Endodermal cell (in vitro differentiated cells): ENCODE measurements at regions not wholly inside any gene's neighbourhood (a gene's known extent, or its start where the extent isn't known, plus 50 kb on each side); places are given as distances from the start of the nearest gene placed in this dataset.
"Not testable (repeated sequence)": the region's sequence is repeated elsewhere in the genome, so short reads cannot be mapped to it uniquely, and the experiment has no call there.

Source experiments
- DNase-seq: peaks from one replicate; pipeline ENCODE4 v3.0.0-alpha.2; 2017
- H3K27ac ChIP-seq: 2 replicates; pipeline ENCODE4 v1.5.1; 2013; ENCODE audit warnings: mild to moderate bottlenecking, low read depth, low read length, moderate library complexity
- H3K27me3 ChIP-seq: 2 replicates; pipeline ENCODE4 v1.6.1; 2013; ENCODE audit warnings: mild to moderate bottlenecking, low read length, moderate library complexity; ENCODE audit not compliant: insufficient read depth, control insufficient read depth, poor library complexity, severe bottlenecking
- H3K36me3 ChIP-seq: 2 replicates; pipeline ENCODE4 v1.7.0; 2013; ENCODE audit warnings: mild to moderate bottlenecking, low read length, moderate library complexity; ENCODE audit not compliant: control insufficient read depth, insufficient read depth
- H3K4me1 ChIP-seq: one replicate; pipeline ENCODE4 v1.7.0; 2013; ENCODE audit warnings: low read length; ENCODE audit not compliant: control insufficient read depth, insufficient read depth
- H3K4me3 ChIP-seq: 2 replicates; pipeline ENCODE4 v1.5.1; 2013; ENCODE audit warnings: mild to moderate bottlenecking, low read length, moderate library complexity
- H3K9ac ChIP-seq: 2 replicates; pipeline ENCODE4 v1.6.1; 2013; ENCODE audit warnings: mild to moderate bottlenecking, low read length, moderate library complexity; ENCODE audit not compliant: poor library complexity, severe bottlenecking; ENCODE audit errors: extremely low read depth
- H3K9me3 ChIP-seq: 2 replicates; pipeline ENCODE4 v1.6.1; 2013; ENCODE audit warnings: mild to moderate bottlenecking, low read length, moderate library complexity; ENCODE audit not compliant: control insufficient read depth
- H3K27ac Mint-ChIP-seq: 2 replicates; pipeline ENCODE4 v1.8.0; 2020; ENCODE audit warnings: mixed read lengths
- H3K27me3 Mint-ChIP-seq: 2 replicates; pipeline ENCODE4 v1.8.0; 2021; ENCODE audit warnings: mild to moderate bottlenecking, mixed read lengths; ENCODE audit not compliant: insufficient read depth
- H3K36me3 Mint-ChIP-seq: 2 replicates; pipeline ENCODE4 v1.8.0; 2020; ENCODE audit warnings: low read depth, mixed read lengths
- H3K4me1 Mint-ChIP-seq: 2 replicates; pipeline ENCODE4 v1.8.0; 2020; ENCODE audit warnings: mixed read lengths
- H3K4me3 Mint-ChIP-seq: 2 replicates; pipeline ENCODE4 v1.8.0; 2020; ENCODE audit warnings: mild to moderate bottlenecking, moderate library complexity, mixed read lengths
- H3K9me3 Mint-ChIP-seq: 2 replicates; pipeline ENCODE4 v1.8.0; 2020; ENCODE audit warnings: mild to moderate bottlenecking, mixed read lengths
- CTCF ChIP-seq: fragments of 200-600 bp; sonication (generic); conservative IDR thresholded peaks from 2 replicates; pipeline ENCODE4 v1.5.0; 2021; ENCODE audit warnings: antibody characterized with exemption, mild to moderate bottlenecking
- WGBS, 2 experiments: methylation state at CpG; one replicate each; pipeline versions ENCODE4 v1.1.5 to v1.1.7; 2013; ENCODE audit warnings: missing lambda C conversion rate in 2 of 2, mixed read lengths in 1 of 2; ENCODE audit not compliant: insufficient coverage in 1 of 2, insufficient read length in 1 of 2; 5-methylcytosine and 5-hydroxymethylcytosine counted together

GRCh38 chr7:19284596-19285300, 139.5 kb upstream of the FERD3L start:
- H3K9me3 ChIP-seq = no peaks in the 10 kb centered on the region
- Mint-ChIP-seq H3K36me3 (no peaks in the 10 kb centered on the region), H3K4me1 (no peaks in the 10 kb centered on the region), H3K27me3 (no peaks in the 10 kb centered on the region), H3K4me3 (no peak overlapping the region), H3K27ac (no peak overlapping the region), H3K9me3 (no peaks in the 10 kb centered on the region)
- H3K36me3 ChIP-seq = no peaks in the 10 kb centered on the region
- 88% methylated on average over 2 of the region's 3 CpGs; no CpG with 5 or more reads in 1 of the 2 experiments for WGBS, 2 experiments
- no peak overlapping the region for H3K9ac ChIP-seq
- H3K27me3 ChIP-seq = no peaks in the 10 kb centered on the region
- H3K27ac ChIP-seq = no peak overlapping the region
- TF ChIP-seq CTCF = no peak
- DNase-seq = no peak
- H3K4me1 ChIP-seq = no peaks in the 10 kb centered on the region
- no peak overlapping the region for H3K4me3 ChIP-seq

GRCh38 chr7:19284136-19284535, 138.9 kb upstream of the FERD3L start:
- no peak overlapping the region for H3K27ac ChIP-seq
- WGBS, 2 experiments = 80 to 86% methylated on average over 1 of the region's 1 CpG
- Mint-ChIP-seq H3K36me3 (no peaks in the 10 kb centered on the region), H3K9me3 (no peaks in the 10 kb centered on the region), H3K4me1 (no peaks in the 10 kb centered on the region), H3K27me3 (no peaks in the 10 kb centered on the region), H3K27ac (no peak overlapping the region), H3K4me3 (no peak overlapping the region)
- no peaks in the 10 kb centered on the region for H3K27me3 ChIP-seq
- no peaks in the 10 kb centered on the region for H3K9me3 ChIP-seq
- no peak overlapping the region for H3K4me3 ChIP-seq
- no peak for DNase-seq
- no peaks in the 10 kb centered on the region for H3K36me3 ChIP-seq
- no peak overlapping the region for H3K9ac ChIP-seq
- TF ChIP-seq CTCF = no peak
- no peaks in the 10 kb centered on the region for H3K4me1 ChIP-seq

GRCh38 chr7:19275000-19275399, 129.8 kb upstream of the FERD3L start:
- H3K9me3 ChIP-seq = no peaks in the 10 kb centered on the region
- no peaks in the 10 kb centered on the region for H3K36me3 ChIP-seq
- TF ChIP-seq CTCF = no peak
- no peak overlapping the region for H3K27ac ChIP-seq
- no peak overlapping the region for H3K4me3 ChIP-seq
- no peak for DNase-seq
- Mint-ChIP-seq H3K4me1 (no peaks in the 10 kb centered on the region), H3K27me3 (no peaks in the 10 kb centered on the region), H3K27ac (no peak overlapping the region), H3K4me3 (no peak overlapping the region), H3K36me3 (peaks cover 1% of the 10 kb centered on the region), H3K9me3 (no peaks in the 10 kb centered on the region)
- H3K27me3 ChIP-seq = no peaks in the 10 kb centered on the region
- H3K9ac ChIP-seq = no peak overlapping the region
- no peaks in the 10 kb centered on the region for H3K4me1 ChIP-seq

- H3K36me3 Mint-ChIP-seq, H3K4me3 ChIP-seq, H3K4me3 Mint-ChIP-seq, H3K4me1 Mint-ChIP-seq, H3K27ac Mint-ChIP-seq, H3K27ac ChIP-seq, DNase-seq, H3K36me3 ChIP-seq, H3K27me3 ChIP-seq, H3K9ac ChIP-seq, H3K4me1 ChIP-seq, H3K9me3 ChIP-seq, H3K27me3 Mint-ChIP-seq, H3K9me3 Mint-ChIP-seq: not testable (repeated sequence)
- WGBS, 2 experiments = 95% methylated on average over 4 to 6 of the region's 6 CpGs
Observed at GRCh38 chr7:19272329-19272728, 127.1 kb upstream of the FERD3L start.
